ENCODE measurements at regions not wholly inside any gene's neighbourhood (a gene's known extent, or its start where the extent isn't known, plus 50 kb on each side); places are given as distances from the start of the nearest gene placed in this dataset.

DNA sequence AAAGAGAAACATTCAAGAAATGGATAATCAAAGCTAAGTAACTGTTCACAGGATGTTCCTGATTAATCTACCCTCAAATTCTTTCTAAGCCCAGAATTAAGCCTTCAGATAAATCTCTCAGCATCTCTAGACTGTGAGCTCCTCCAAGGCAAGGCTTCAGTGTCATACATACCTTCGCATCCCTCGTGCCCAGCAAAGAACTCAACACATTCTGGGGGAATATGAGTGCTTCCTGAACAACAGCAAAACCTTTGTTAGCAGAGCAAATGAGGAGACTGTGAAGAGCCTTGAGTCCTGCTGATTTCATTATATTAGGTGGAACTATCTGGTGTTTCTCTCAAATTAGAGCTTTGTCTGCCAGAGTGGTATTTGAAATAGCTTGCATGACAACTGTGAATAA, 401.8 kb upstream of the TMPO start:
- DNase-seq (ENCODE audit: low spot score, unreplicated experiment), result no peak
- Mint-ChIP-seq H3K4me3 (ENCODE audit: low read depth) (no peak overlapping the region), H3K27me3 (no peaks in the 10 kb centered on the region), H3K4me1 (ENCODE audit: low read depth) (no peaks in the 10 kb centered on the region), H3K9me3 (ENCODE audit: low read depth) (no peaks in the 10 kb centered on the region), H3K27ac (no peak overlapping the region), H3K36me3 (ENCODE audit: insufficient read depth) (no peaks in the 10 kb centered on the region)
- TF ChIP-seq, protein P1, sequence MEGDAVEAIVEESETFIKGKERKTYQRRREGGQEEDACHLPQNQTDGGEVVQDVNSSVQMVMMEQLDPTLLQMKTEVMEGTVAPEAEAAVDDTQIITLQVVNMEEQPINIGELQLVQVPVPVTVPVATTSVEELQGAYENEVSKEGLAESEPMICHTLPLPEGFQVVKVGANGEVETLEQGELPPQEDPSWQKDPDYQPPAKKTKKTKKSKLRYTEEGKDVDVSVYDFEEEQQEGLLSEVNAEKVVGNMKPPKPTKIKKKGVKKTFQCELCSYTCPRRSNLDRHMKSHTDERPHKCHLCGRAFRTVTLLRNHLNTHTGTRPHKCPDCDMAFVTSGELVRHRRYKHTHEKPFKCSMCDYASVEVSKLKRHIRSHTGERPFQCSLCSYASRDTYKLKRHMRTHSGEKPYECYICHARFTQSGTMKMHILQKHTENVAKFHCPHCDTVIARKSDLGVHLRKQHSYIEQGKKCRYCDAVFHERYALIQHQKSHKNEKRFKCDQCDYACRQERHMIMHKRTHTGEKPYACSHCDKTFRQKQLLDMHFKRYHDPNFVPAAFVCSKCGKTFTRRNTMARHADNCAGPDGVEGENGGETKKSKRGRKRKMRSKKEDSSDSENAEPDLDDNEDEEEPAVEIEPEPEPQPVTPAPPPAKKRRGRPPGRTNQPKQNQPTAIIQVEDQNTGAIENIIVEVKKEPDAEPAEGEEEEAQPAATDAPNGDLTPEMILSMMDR (IDR thresholded peaks at IDR 0.05; ENCODE audit: unreplicated experiment), result no peak

DNA sequence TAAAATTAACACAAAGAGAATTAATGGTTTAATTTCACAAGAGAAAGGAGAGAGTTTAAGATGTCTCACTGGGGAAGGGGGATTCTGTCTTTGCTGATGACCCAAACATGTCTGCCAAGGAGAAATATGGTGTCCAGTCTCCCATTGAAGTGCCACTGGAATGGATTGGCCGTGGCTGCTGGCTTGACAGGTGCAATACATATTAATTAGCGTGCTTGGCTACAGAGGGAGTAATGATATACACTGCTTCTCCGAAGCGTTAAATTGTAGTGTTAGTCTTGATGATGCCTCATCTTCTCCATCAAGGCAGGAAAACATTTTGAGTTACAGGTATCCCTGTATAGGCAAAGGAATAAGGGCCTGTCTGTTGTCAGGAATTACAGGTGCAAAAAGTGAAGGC, 393.4 kb upstream of the TMPO start:
- Mint-ChIP-seq H3K27ac (no peak overlapping the region), H3K36me3 (ENCODE audit: insufficient read depth) (no peaks in the 10 kb centered on the region), H3K4me1 (ENCODE audit: low read depth) (peaks cover 12% of the 10 kb centered on the region), H3K4me3 (ENCODE audit: low read depth) (no peak overlapping the region), H3K9me3 (ENCODE audit: low read depth) (no peaks in the 10 kb centered on the region), H3K27me3 (no peaks in the 10 kb centered on the region)
- TF ChIP-seq, protein P1 (IDR thresholded peaks at IDR 0.05; ENCODE audit: unreplicated experiment), result no peak
- DNase-seq (ENCODE audit: low spot score, unreplicated experiment), result no peak

DNA sequence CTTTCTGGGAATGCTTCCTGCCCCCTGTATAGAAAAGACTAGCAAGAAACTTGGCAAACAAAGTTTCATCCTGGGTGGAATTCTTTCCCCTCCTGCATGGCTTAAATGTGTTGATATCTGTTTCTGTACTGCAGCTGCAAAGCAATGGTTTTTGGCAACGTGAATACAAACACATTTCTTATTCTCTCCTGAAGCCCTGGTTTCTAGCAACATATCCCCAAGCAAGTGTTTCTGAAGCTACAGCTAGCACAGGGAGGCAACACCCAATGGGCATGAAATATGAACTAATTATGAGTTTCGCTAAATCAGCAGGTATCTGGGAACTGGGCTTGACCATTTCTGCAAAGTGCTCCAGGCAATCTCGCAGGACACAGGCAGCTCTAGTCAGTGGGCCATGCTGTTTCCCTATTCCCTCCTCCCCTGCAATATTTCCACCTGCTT, 392.3 kb upstream of the TMPO start:
- H3K27me3 Mint-ChIP-seq, result no peaks in the 10 kb centered on the region
- no peak overlapping the region for H3K4me3 Mint-ChIP-seq (ENCODE audit: low read depth)
- DNase-seq (ENCODE audit: low spot score, unreplicated experiment), result no peak
- TF ChIP-seq, protein P1 (IDR thresholded peaks at IDR 0.05; ENCODE audit: unreplicated experiment), result no peak
- H3K9me3 Mint-ChIP-seq (ENCODE audit: low read depth), result no peaks in the 10 kb centered on the region
- H3K4me1 Mint-ChIP-seq (ENCODE audit: low read depth), result peaks cover 22% of the 10 kb centered on the region
- H3K36me3 Mint-ChIP-seq (ENCODE audit: insufficient read depth), result no peaks in the 10 kb centered on the region
- no peak overlapping the region for H3K27ac Mint-ChIP-seq

DNA sequence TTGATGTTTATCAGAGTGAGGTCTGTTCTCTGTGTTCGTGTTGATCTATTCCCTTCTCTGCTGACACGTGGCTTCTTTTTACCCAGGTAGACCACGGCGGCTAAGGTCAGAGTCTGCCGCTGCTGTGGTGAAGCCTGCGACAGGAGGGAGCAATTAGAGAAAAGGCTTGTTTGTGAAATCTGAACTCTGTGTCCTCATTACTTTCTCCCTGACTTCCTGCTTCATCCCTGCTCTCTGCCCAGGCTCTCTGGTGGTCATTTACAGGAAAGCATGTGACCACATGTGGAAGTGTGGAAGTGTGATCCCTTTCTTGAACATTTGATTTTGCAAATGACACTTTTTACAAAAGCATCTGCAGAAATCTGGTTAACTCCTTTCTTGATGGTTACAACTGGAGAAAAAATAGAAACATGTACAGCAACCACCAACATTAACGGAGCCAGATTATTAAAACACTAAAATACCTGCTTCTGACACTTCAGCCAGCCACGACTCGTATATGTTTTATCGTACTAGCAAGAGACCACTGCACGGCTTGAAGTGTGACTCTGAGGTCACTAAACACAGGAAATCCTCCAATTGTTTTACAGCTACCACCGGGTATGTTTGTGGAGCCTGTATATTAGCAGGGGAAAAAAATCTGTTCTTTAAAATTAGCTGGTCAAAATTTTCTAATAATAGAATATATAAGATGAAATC, 388.6 kb upstream of the TMPO start:
- TF ChIP-seq, protein P1 (IDR thresholded peaks at IDR 0.05; ENCODE audit: unreplicated experiment), result no peak
- no peak for DNase-seq (ENCODE audit: low spot score, unreplicated experiment)
- Mint-ChIP-seq H3K27me3 (no peaks in the 10 kb centered on the region), H3K4me3 (ENCODE audit: low read depth) (no peak overlapping the region), H3K36me3 (ENCODE audit: insufficient read depth) (no peaks in the 10 kb centered on the region), H3K27ac (peak overlapping the region; percentile 22), H3K9me3 (ENCODE audit: low read depth) (no peaks in the 10 kb centered on the region), H3K4me1 (ENCODE audit: low read depth) (peaks cover 22% of the 10 kb centered on the region)

DNA sequence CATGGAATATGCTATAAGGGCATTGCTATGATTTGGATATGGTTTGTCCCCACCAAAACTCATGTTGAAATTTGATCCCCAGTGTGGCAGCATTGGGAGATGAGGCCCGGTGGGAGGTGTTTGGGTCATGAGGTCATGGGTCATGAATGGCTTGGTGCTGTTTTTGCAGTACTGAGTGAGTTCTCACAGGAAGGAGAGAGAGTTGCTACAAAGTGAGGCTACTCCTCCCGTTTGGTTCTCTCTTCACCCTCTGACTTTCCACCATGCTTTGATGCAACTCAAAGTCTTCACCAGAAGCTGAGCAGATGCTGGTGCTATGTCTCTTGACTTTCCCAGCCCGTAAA, 388.1 kb upstream of the TMPO start:
- TF ChIP-seq, protein P1 (IDR thresholded peaks at IDR 0.05; ENCODE audit: unreplicated experiment), result no peak
- DNase-seq (ENCODE audit: low spot score, unreplicated experiment), result no peak
- H3K36me3 Mint-ChIP-seq (ENCODE audit: insufficient read depth), result no peaks in the 10 kb centered on the region
- peaks cover 22% of the 10 kb centered on the region for H3K4me1 Mint-ChIP-seq (ENCODE audit: low read depth)
- H3K27ac Mint-ChIP-seq, result no peak overlapping the region
- no peak overlapping the region for H3K4me3 Mint-ChIP-seq (ENCODE audit: low read depth)
- no peaks in the 10 kb centered on the region for H3K27me3 Mint-ChIP-seq
- no peaks in the 10 kb centered on the region for H3K9me3 Mint-ChIP-seq (ENCODE audit: low read depth)

All from progenitor cell of endocrine pancreas (in vitro differentiated cells).